ENCODE measurements at regions not wholly inside any gene's neighbourhood (a gene's known extent, or its start where the extent isn't known, plus 50 kb on each side); places are given as distances from the start of the nearest gene placed in this dataset.
"Not testable (repeated sequence)": the region's sequence is repeated elsewhere in the genome, so short reads cannot be mapped to it uniquely, and the experiment has no call there.

- Histone ChIP-seq H3K4me3 (ENCODE audit: low read length) (no peak overlapping the region), H3K27me3 (ENCODE audit: insufficient read depth, low read length) (no peaks in the 10 kb centered on the region), H3K4me1 (ENCODE audit: insufficient read depth, low read length) (peaks cover 29% of the 10 kb centered on the region), H3K9me3 (ENCODE audit: low read depth, low read length) (no peaks in the 10 kb centered on the region)
Measured at GRCh38 chr2:38152913-38153312, 77.0 kb upstream of the CYP1B1 start.

- peaks cover 38% of the 10 kb centered on the region for H3K4me1 ChIP-seq (ENCODE audit: insufficient read depth, low read length)
- no peak overlapping the region for H3K4me3 ChIP-seq (ENCODE audit: low read length)
- H3K27me3 ChIP-seq (ENCODE audit: insufficient read depth, low read length): no peaks in the 10 kb centered on the region
- no peaks in the 10 kb centered on the region for H3K9me3 ChIP-seq (ENCODE audit: low read depth, low read length)
Measured at GRCh38 chr2:38152035-38152434, 76.1 kb upstream of the CYP1B1 start.

- no peak overlapping the region for H3K4me3 ChIP-seq (ENCODE audit: low read length)
- H3K4me1 ChIP-seq (ENCODE audit: insufficient read depth, low read length): peaks cover 55% of the 10 kb centered on the region
- H3K9me3 ChIP-seq (ENCODE audit: low read depth, low read length): no peaks in the 10 kb centered on the region
- no peaks in the 10 kb centered on the region for H3K27me3 ChIP-seq (ENCODE audit: insufficient read depth, low read length)
Measured at GRCh38 chr2:38149531-38149930, 73.6 kb upstream of the CYP1B1 start.

- H3K4me1 ChIP-seq (ENCODE audit: insufficient read depth, low read length): peaks cover 63% of the 10 kb centered on the region
- H3K4me3 ChIP-seq (ENCODE audit: low read length): no peak overlapping the region
- no peaks in the 10 kb centered on the region for H3K9me3 ChIP-seq (ENCODE audit: low read depth, low read length)
- H3K27me3 ChIP-seq (ENCODE audit: insufficient read depth, low read length): no peaks in the 10 kb centered on the region
Measured at GRCh38 chr2:38148501-38148900, 72.5 kb upstream of the CYP1B1 start.

- no peaks in the 10 kb centered on the region for H3K9me3 ChIP-seq (ENCODE audit: low read depth, low read length)
- H3K4me1 ChIP-seq (ENCODE audit: insufficient read depth, low read length): peaks cover 56% of the 10 kb centered on the region
- H3K27me3 ChIP-seq (ENCODE audit: insufficient read depth, low read length): no peaks in the 10 kb centered on the region
- H3K4me3 ChIP-seq (ENCODE audit: low read length): no peak overlapping the region
Measured at GRCh38 chr2:38147333-38148121, 71.6 kb upstream of the CYP1B1 start.

- Histone ChIP-seq H3K9me3 (ENCODE audit: low read depth, low read length) (no peaks in the 10 kb centered on the region), H3K4me1 (ENCODE audit: insufficient read depth, low read length) (peaks cover 54% of the 10 kb centered on the region), H3K4me3 (ENCODE audit: low read length) (no peak overlapping the region), H3K27me3 (ENCODE audit: insufficient read depth, low read length) (no peaks in the 10 kb centered on the region)
Measured at GRCh38 chr2:38146907-38147307, 71.0 kb upstream of the CYP1B1 start.

GRCh38 chr2:38146275-38146906 lies 70.4 kb upstream of the CYP1B1 start:
- H3K27me3 ChIP-seq (ENCODE audit: insufficient read depth, low read length): no peaks in the 10 kb centered on the region
- H3K9me3 ChIP-seq (ENCODE audit: low read depth, low read length): no peaks in the 10 kb centered on the region
- H3K4me3 ChIP-seq (ENCODE audit: low read length): no peak overlapping the region
- peaks cover 59% of the 10 kb centered on the region for H3K4me1 ChIP-seq (ENCODE audit: insufficient read depth, low read length)

GRCh38 chr2:38145236-38145635 lies 69.3 kb upstream of the CYP1B1 start:
- Histone ChIP-seq H3K4me3 (ENCODE audit: low read length) (no peak overlapping the region), H3K4me1 (ENCODE audit: insufficient read depth, low read length) (peaks cover 61% of the 10 kb centered on the region), H3K9me3 (ENCODE audit: low read depth, low read length) (no peaks in the 10 kb centered on the region), H3K27me3 (ENCODE audit: insufficient read depth, low read length) (no peaks in the 10 kb centered on the region)

- H3K4me3 ChIP-seq (ENCODE audit: low read length): no peak overlapping the region
- no peaks in the 10 kb centered on the region for H3K27me3 ChIP-seq (ENCODE audit: insufficient read depth, low read length)
- no peaks in the 10 kb centered on the region for H3K9me3 ChIP-seq (ENCODE audit: low read depth, low read length)
- H3K4me1 ChIP-seq (ENCODE audit: insufficient read depth, low read length): peaks cover 40% of the 10 kb centered on the region
Measured at GRCh38 chr2:38142627-38143026, 66.7 kb upstream of the CYP1B1 start.

GRCh38 chr2:38141501-38141900 lies 65.5 kb upstream of the CYP1B1 start:
- Histone ChIP-seq H3K9me3 (ENCODE audit: low read depth, low read length) (no peaks in the 10 kb centered on the region), H3K27me3 (ENCODE audit: insufficient read depth, low read length) (no peaks in the 10 kb centered on the region), H3K4me3 (ENCODE audit: low read length) (no peak overlapping the region), H3K4me1 (ENCODE audit: insufficient read depth, low read length) (peaks cover 29% of the 10 kb centered on the region)

- H3K4me1 ChIP-seq (ENCODE audit: insufficient read depth, low read length): peaks cover 12% of the 10 kb centered on the region
Measured at GRCh38 chr2:38138996-38139395, 63.0 kb upstream of the CYP1B1 start.

GRCh38 chr2:38138419-38138818 lies 62.5 kb upstream of the CYP1B1 start:
- Histone ChIP-seq H3K4me1 (ENCODE audit: insufficient read depth, low read length) (peaks cover 7% of the 10 kb centered on the region), H3K4me3 (ENCODE audit: low read length) (no peak overlapping the region), H3K9me3 (ENCODE audit: low read depth, low read length) (no peaks in the 10 kb centered on the region), H3K27me3 (ENCODE audit: insufficient read depth, low read length) (no peaks in the 10 kb centered on the region)

More at GRCh38 chr2:38138996-38139395, 63.0 kb upstream of the CYP1B1 start:
- no peaks in the 10 kb centered on the region for H3K27me3 ChIP-seq (ENCODE audit: insufficient read depth, low read length)
- no peak overlapping the region for H3K4me3 ChIP-seq (ENCODE audit: low read length)
- H3K9me3 ChIP-seq (ENCODE audit: low read depth, low read length): no peaks in the 10 kb centered on the region

GRCh38 chr2:38137958-38138357 lies 62.0 kb upstream of the CYP1B1 start:
- not testable (repeated sequence) for H3K9me3 ChIP-seq (ENCODE audit: low read depth, low read length); H3K27me3 ChIP-seq (ENCODE audit: insufficient read depth, low read length); H3K4me1 ChIP-seq (ENCODE audit: insufficient read depth, low read length); H3K4me3 ChIP-seq (ENCODE audit: low read length)

- H3K9me3 ChIP-seq (ENCODE audit: low read depth, low read length): no peaks in the 10 kb centered on the region
- no peaks in the 10 kb centered on the region for H3K27me3 ChIP-seq (ENCODE audit: insufficient read depth, low read length)
- peaks cover 51% of the 10 kb centered on the region for H3K4me1 ChIP-seq (ENCODE audit: insufficient read depth, low read length)
- no peak overlapping the region for H3K4me3 ChIP-seq (ENCODE audit: low read length)
Measured at GRCh38 chr2:38131676-38132075, 55.7 kb upstream of the CYP1B1 start.

- peaks cover 51% of the 10 kb centered on the region for H3K4me1 ChIP-seq (ENCODE audit: insufficient read depth, low read length)
- no peak overlapping the region for H3K4me3 ChIP-seq (ENCODE audit: low read length)
- no peaks in the 10 kb centered on the region for H3K27me3 ChIP-seq (ENCODE audit: insufficient read depth, low read length)
- no peaks in the 10 kb centered on the region for H3K9me3 ChIP-seq (ENCODE audit: low read depth, low read length)
Measured at GRCh38 chr2:38130876-38131275, 54.9 kb upstream of the CYP1B1 start.

GRCh38 chr2:38129987-38130386 lies 54.0 kb upstream of the CYP1B1 start:
- H3K27me3 ChIP-seq (ENCODE audit: insufficient read depth, low read length): no peaks in the 10 kb centered on the region
- no peak overlapping the region for H3K4me3 ChIP-seq (ENCODE audit: low read length)
- no peaks in the 10 kb centered on the region for H3K9me3 ChIP-seq (ENCODE audit: low read depth, low read length)
- peaks cover 51% of the 10 kb centered on the region for H3K4me1 ChIP-seq (ENCODE audit: insufficient read depth, low read length)
